ENCODE measurements at regions not wholly inside any gene's neighbourhood (a gene's known extent, or its start where the extent isn't known, plus 50 kb on each side); places are given as distances from the start of the nearest gene placed in this dataset.
"Not testable (repeated sequence)": the region's sequence is repeated elsewhere in the genome, so short reads cannot be mapped to it uniquely, and the experiment has no call there.

GRCh38 chr20:48231253-48231930, 446.1 kb upstream of the SULF2 start:
- no peak for DNase-seq (ENCODE audit: low spot score)

DNA sequence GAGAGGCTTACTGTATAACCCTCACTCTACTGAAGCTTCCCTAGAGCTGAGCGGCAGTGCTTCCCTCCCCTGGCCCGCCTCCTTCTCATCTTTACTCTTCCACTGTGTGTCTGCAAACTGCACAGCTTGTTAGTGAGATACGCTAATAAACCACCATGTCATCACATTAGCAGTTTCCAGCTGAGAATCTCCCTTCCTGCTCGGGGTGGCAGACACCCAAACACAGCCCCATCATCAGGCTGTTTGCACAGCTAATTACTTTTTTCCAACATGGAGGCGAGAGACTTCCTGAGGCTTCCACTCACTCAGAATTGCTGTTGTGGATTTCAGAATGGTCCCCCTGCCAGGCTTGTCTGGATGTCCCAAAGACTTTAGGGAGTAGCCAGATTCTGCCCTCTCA, 444.9 kb upstream of the SULF2 start:
- no peak for DNase-seq (ENCODE audit: low spot score)

DNA sequence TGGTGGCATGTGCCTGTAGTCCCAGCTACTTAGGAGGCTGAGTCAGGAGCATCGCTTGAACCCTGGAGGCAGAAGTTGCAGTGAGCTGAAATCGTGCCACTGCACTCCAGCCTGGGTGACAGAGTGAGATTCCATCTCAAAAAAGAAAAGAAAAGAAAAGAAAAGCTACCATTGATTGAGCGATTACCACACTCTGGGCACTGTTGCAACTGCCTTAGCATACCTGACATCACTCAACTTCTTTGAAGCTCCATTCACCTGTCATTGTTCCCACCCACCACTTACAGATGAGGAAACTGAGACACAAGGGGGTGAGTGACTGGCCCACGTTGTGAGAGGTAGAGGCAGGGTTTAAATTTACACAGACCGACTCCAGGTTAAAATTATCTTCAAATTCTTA, 442.1 kb upstream of the SULF2 start:
- DNase-seq (ENCODE audit: low spot score), result no peak

DNA sequence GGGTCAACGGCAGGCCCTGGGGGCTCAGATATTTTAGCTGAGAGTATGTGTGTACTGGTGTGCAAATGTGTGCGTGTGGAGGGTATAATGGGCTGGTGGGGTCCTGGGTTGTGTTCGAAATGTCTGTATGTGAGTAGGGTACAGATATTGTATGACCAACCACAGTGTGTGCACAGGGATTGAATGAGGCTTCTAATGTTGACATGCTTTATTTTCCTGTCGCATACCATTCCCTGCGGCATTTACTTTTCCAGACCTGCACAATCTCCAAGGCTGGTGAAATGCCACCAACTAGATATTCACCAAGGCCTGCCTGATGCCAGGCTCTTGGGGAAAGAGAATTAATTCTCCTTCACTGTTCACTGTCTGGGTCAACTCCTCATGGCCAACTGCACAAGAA, 441.4 kb upstream of the SULF2 start:
- DNase-seq (ENCODE audit: low spot score), result no peak

DNA sequence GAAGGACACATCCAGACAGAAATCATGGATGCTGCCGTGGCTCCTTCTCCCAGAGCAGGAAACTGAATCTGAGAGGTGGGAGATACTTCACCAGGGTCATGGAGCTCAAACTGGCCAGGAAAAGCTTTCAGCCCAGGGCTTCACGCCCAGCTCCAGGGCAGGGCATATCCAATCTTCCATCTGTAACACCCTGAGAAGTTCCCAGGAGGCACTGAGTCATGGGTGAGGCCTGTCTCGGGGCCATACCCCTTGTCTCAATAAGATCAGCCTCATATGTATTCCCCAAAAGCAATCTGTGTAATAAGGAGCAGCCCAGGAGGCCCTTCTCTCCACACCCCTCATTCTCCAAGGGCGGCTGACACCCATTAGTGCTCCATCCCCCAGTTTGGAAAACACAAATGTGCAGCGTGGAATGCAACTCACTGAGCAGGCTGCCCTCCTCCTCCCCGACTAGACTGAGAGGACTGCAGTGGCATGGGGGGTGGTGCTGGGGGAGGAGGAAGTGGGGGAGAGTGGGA, 439.3 kb upstream of the SULF2 start:
- DNase-seq (ENCODE audit: low spot score), result no peak

- DNase-seq (ENCODE audit: low spot score), result no peak
Observed at GRCh38 chr20:48223715-48224114, 438.4 kb upstream of the SULF2 start.

DNA sequence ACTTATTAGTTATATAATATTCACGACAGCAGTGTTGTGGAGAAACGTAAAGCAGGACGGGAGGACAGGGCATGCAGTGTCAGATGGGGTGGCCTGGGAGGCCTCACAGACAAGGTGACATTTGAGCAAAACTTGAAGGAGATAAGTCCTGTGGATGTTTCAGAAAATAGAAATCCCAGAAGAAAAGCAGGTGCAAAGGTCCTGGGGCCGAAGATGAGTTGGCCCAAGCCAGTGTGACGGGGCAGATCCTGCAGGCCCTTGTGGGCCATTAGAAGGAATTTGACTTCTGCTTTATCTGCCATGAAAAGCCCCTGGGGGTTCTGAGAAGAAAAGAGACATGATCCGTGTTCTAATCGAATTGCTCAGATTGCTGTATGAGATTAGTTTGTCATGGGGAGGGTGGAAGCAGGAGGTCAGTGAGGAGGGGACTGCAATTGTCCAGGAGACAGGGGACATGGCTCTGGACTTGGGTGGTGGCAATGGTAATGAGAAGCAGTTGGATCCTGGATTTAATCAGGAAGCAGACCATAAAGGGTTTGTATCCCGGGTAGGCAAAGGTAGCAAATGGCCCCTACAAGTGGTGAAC, 437.4 kb upstream of the SULF2 start:
- no peak for DNase-seq (ENCODE audit: low spot score)

DNA sequence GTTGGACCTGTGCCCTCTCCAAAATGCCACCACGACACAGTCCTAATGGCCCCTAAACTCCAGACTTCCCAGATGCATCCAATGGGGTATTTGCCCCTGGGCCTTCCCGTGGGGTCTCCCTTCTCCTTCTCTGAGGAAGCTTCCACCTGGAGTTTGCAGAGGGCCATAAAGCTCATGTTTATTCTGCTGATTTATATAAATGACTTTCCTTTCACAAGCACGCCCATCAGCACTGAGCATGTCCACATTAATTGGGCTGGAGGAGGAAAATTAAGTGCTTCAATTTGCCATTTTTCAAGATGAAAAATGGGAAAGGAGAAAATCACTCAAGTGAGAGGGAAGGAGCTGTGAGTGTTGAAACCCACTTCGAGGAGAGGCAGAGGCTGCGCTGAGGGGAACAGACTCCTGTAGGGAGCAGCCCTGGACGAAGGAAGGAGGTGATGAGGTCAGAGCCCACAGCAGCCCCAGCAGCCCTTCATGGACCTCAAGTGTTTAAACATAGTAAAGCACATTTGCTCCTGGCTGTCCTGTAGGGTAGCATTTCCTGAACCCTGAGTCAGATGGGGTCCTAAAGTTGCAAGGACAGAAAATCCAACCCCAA, 434.9 kb upstream of the SULF2 start:
- no peak for DNase-seq (ENCODE audit: low spot score)

GRCh38 chr20:48219306-48219705, 434.0 kb upstream of the SULF2 start:
- no peak for DNase-seq (ENCODE audit: low spot score)

GRCh38 chr20:48217190-48217589, 431.9 kb upstream of the SULF2 start:
- no peak for DNase-seq (ENCODE audit: low spot score)

- no peak for DNase-seq (ENCODE audit: low spot score)
Observed at GRCh38 chr20:48215536-48215935, 430.3 kb upstream of the SULF2 start.

DNA sequence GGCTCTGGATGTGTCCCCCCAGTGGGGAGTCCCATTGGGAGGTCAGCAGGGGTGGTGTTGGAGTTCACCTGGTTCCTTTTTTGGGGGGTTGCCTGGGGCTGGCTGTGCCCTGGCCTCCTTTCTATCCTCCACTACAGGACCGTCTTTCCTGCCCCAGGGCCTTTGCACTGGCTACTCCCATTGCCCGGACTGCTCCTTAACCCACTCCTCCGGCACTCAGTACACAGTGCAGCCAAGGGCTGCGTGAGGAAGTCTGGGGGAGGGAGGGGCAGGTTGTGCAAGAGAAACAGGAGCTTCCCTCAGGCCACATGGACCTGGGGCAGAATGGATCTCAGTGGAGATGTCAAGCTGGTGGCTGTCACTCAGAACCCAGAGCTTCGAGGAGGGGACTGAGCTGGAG, 429.3 kb upstream of the SULF2 start:
- DNase-seq (ENCODE audit: low spot score), result no peak

DNA sequence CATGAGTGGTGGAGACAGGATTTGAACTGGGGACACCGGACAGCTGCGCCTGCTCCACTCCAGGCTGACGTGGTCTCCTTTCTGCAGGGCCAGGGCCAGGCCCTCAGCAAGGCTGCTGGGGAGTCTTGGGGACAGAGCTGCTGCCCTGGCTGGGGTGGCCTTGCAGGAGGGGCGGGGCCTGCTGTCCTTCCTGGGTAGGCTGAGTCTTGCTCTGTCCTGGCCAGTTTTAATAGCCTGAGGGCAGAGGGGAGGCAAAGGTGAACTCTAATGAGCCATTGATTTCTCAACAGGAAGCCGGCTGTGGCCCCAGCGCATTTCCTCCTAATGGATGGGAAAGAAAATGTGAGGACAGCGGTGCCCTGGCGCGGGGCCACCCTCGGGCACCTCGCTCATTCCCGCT, 428.4 kb upstream of the SULF2 start:
- DNase-seq (ENCODE audit: low spot score), result not testable (repeated sequence)

DNA sequence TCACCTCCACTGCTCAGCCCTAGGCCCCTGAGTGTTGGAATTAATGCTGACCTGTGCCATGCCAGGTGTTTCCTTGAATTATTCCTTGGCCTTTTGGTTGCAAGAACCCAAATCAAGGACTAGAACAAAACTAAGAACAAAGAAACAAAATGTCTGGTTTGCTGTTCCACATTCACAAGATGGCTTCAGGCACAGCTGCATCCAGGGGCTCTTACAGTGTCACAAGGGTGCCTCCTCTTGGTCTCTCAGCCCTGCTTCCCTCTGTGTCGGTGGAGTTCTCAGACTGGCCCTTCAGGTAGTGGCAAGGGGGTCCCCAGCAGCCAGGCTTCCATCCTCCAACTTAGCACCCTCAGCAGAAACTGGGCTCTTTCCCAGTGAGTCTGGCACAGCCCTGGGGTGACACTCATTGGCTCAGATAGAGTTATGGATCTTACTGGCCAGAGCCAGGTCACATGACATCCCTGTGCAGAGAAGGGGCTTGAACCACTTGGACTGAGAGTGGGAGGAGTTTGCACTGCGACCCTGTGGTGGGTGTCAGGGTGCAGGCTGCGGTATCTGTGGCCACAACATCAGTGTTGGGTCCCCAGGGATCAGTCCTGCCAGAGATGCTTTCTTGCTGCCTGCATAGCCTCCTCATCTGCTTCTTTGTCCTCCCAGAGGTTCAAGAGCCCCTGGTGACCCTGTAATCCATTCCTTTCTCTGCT, 427.7 kb upstream of the SULF2 start:
- no peak for DNase-seq (ENCODE audit: low spot score)

- DNase-seq (ENCODE audit: low spot score), result no peak
Observed at GRCh38 chr20:48211847-48212246, 426.6 kb upstream of the SULF2 start.

GRCh38 chr20:48211238-48211637, 426.0 kb upstream of the SULF2 start:
- DNase-seq (ENCODE audit: low spot score), result no peak

DNA sequence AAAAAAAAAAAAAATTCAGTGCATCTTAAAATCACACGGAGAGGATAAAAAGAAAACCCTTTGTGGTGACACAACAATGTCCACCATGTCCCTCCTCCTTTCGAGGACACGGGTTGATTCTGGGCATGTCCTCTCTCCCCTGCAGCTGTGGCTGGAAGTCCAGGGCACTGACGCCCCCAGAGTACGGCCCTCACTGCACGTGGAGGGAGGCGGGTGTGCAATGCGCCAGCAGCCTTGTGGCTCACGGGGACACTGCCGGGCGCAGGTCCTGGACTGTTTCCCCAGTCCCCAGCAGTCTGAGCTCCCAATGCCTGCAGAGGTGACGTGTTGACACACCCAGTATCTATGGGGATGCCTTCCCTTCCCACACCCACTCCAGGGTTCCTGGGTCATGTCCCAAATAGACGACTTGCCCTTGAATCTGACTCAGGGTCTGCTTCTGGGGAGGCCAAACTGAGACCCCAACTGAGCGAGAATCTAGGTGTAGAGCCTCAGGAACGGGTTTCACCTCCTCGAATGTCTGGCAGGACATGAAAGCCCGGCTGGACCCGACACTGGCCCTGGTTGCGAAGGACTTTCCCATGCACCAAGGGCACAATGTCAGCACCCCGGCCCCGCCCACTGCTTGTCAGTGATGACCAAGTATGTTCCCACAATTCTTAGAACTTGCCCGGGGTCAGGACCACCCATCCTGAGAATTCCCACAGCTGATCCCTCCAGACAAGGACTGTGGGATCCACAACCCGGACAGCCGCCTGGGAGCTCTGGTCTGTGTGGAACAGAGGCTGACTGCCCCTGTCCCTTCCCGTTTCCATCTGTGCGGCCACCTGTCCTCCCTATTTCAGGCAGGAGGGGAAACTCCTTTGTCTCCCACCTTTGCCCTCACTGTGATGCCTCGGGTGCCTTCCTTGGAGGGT, 425.1 kb upstream of the SULF2 start:
- DNase-seq (ENCODE audit: low spot score), result no peak

GRCh38 chr20:48209102-48209501, 423.8 kb upstream of the SULF2 start:
- DNase-seq (ENCODE audit: low spot score), result no peak

DNA sequence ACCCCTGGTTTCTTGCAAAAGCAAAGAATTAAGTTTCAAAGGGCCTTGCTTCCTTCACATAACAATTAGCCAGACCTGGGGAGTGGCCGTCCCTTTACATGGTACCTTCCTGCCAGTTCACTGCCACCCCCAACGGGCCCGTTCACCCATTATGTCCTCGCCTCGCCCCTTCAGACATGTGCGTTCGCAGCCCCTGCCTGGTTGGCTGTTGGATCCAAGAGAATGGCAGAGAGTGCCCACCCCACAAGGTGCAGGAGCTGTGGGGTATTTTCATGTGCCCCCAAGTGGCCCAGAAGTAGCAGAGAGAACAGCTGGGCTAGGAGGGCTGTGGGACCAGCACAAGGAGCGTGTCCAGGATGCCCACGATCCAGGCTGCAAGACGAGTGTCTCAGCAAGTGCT, 422.9 kb upstream of the SULF2 start:
- DNase-seq (ENCODE audit: low spot score), result no peak

- no peak for DNase-seq (ENCODE audit: low spot score)
Observed at GRCh38 chr20:48207505-48207904, 422.2 kb upstream of the SULF2 start.

GRCh38 chr20:48205786-48206185, 420.5 kb upstream of the SULF2 start:
- DNase-seq (ENCODE audit: low spot score), result no peak

GRCh38 chr20:48205281-48205782, 420.1 kb upstream of the SULF2 start:
- DNase-seq (ENCODE audit: low spot score), result no peak

All from AG08395 (cell line).